Body of pancreas (tissue), 4 donors: ENCODE measurements at regions not wholly inside any gene's neighbourhood (a gene's known extent, or its start where the extent isn't known, plus 50 kb on each side); places are given as distances from the start of the nearest gene placed in this dataset.

ENCODE experiments used
- ATAC-seq: fragments of 150-250 bp; one replicate; pipeline ENCODE4 v1.9.1; 2016
- DNase-seq, 4 donors: peaks; one replicate each; pipeline ENCODE4 v3.0.0-alpha.2; 2019
- H3K27ac ChIP-seq, 4 donors: fragments of 200-600 bp; sonication (generic); 1 replicate in 3 of 4; 2 replicates in 1 of 4; pipeline versions ENCODE4 v1.5.1 to v1.6.1; 2016 to 2019; ENCODE audit warnings: mild to moderate bottlenecking in 1 of 4, mixed read lengths in 1 of 4, moderate library complexity in 1 of 4
- H3K27me3 ChIP-seq, 2 donors: fragments of 200-600 bp; sonication (generic); one replicate each; pipeline ENCODE4 v1.6.0; 2016; ENCODE audit warnings: mild to moderate bottlenecking in 1 of 2
- H3K36me3 ChIP-seq, 2 donors: fragments of 200-600 bp; sonication (generic); replicated peaks in 1 of 2; 2 replicates each; pipeline ENCODE4 v1.5.1; 2016; ENCODE audit warnings: low read depth in 2 of 2; ENCODE audit not compliant: insufficient read depth in 1 of 2
- H3K4me1 ChIP-seq: fragments of 200-600 bp; sonication (generic); one replicate; pipeline ENCODE4 v1.6.0; 2016
- H3K4me3 ChIP-seq, 2 donors: fragments of 200-600 bp; sonication (generic); 1 replicate in 1 of 2; 2 replicates in 1 of 2; pipeline ENCODE4 v1.5.1; 2016 to 2019
- H3K9me3 ChIP-seq, 3 donors: fragments of 200-600 bp; sonication (generic); 1 replicate in 2 of 3; 2 replicates in 1 of 3; pipeline ENCODE4 v1.5.1; 2016
- POLR2A ChIP-seq, 3 donors: fragments of 450-650 bp; IDR thresholded peaks; one replicate each; pipeline ENCODE4 v1.6.1; 2016; ENCODE audit warnings: antibody characterized with exemption in 3 of 3, mild to moderate bottlenecking in 2 of 3
- WGBS, 2 donors: methylation state at CpG; one replicate each; pipeline ENCODE4 v1.1.5; 2017; 5-methylcytosine and 5-hydroxymethylcytosine counted together
- intact Hi-C: fragments of 100-400 bp; cut with DNase I; formaldehyde crosslinking; loops from one replicate; pipeline ENCODE4 v1.15.1; 2023
- TF ChIP-seq, protein P1 (sequence below), 7 experiments: fragments of 450-650 bp in 4 of 7; fragments of 200-600 bp in 3 of 7; sonication (generic) in 3 of 7; IDR thresholded peaks; one replicate each; pipeline ENCODE4 v1.5.1; 2016 to 2019; ENCODE audit warnings: antibody characterized with exemption in 7 of 7

DNA sequence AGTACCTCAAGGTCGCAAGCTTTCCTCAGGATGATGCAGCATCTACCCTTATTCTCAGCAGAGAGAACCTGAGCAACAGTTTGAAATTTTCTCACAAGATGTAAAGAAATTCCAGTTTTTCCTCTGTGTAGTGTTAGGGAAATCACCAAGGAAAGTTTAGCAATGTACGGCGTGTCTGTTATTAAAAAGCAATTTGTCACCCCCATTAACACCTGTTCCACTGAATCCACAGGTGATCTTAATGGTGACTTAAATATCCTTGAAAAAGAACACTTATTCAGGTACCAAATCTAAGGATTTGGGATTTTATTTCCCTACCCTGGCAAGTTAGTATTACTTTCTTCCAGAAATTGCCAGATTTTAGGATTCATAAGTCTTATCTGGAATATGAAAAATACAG, 77.9 kb upstream of the ATP10B start:
- no peak for TF ChIP-seq POLR2A (IDR thresholded peaks at IDR 0.05)
- TF ChIP-seq, protein P1, sequence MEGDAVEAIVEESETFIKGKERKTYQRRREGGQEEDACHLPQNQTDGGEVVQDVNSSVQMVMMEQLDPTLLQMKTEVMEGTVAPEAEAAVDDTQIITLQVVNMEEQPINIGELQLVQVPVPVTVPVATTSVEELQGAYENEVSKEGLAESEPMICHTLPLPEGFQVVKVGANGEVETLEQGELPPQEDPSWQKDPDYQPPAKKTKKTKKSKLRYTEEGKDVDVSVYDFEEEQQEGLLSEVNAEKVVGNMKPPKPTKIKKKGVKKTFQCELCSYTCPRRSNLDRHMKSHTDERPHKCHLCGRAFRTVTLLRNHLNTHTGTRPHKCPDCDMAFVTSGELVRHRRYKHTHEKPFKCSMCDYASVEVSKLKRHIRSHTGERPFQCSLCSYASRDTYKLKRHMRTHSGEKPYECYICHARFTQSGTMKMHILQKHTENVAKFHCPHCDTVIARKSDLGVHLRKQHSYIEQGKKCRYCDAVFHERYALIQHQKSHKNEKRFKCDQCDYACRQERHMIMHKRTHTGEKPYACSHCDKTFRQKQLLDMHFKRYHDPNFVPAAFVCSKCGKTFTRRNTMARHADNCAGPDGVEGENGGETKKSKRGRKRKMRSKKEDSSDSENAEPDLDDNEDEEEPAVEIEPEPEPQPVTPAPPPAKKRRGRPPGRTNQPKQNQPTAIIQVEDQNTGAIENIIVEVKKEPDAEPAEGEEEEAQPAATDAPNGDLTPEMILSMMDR (IDR thresholded peaks at IDR 0.05): no peak
- no peaks in the 10 kb centered on the region for H3K36me3 ChIP-seq
- ATAC-seq: no peak
- no peaks in the 10 kb centered on the region for H3K27me3 ChIP-seq
- WGBS, 2 donors: 79 to 82% methylated on average over 3 of the region's 3 CpGs
- no peaks in the 10 kb centered on the region for H3K9me3 ChIP-seq
- DNase-seq: no peak
- peaks cover 55% of the 10 kb centered on the region for H3K4me1 ChIP-seq
- H3K27ac ChIP-seq: no peak overlapping the region
- intact Hi-C loops: no loop called here
- H3K4me3 ChIP-seq: no peak overlapping the region

DNA sequence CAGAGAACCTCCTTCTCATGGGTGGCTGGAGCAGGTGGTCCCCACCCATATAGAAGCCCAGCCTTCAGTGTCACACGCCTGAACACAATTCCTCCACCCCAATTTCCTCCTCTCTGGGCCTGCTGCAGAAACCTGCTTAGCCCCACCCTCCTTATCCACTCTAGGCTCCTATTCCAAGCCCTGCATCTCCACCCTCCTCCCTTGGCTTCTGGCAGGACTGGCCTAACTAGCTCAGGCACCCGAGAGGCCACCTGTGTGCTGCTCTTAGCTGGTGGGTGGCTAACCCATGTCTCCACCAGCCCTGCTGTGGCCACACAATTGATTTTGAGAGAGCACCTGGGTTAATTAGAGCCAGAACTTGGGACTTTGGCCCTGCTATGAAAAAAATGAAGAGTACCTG, 77.3 kb upstream of the ATP10B start:
- DNase-seq: peak in 2 of 4 donors; percentile 24 to 27

DNA sequence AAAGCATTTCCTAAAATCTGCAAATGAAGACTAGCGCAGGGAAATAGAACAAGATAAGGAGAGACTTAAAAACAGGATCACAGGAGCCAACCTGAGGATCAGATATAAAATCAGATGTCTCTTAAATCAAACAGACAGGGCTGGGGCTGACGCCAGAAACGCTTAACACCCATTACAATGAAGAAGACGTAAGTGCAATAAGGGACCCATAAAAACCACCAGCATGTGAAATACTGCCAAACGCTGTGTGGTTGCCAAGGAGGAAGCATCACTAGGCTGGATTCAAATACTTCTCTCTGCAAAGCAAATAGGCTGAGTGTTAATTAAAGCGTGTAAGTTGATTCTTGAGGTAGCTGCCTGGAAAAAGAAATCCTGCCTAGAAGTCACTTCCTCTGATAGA, 74.4 kb upstream of the ATP10B start:
- H3K4me1 ChIP-seq: peaks cover 87% of the 10 kb centered on the region
- H3K27ac ChIP-seq: peak overlapping the region in 3 of 4 donors; percentile 83 to 85 (median 84)
- no peak for TF ChIP-seq POLR2A (IDR thresholded peaks at IDR 0.05)
- TF ChIP-seq, protein P1 (IDR thresholded peaks at IDR 0.05): no peak
- no peaks in the 10 kb centered on the region for H3K27me3 ChIP-seq
- H3K4me3 ChIP-seq: no peak overlapping the region
- ATAC-seq (no peak), DNase-seq (peak; percentile 41 to 60 (median 54))
- no peaks in the 10 kb centered on the region for H3K9me3 ChIP-seq
- WGBS, 2 donors: 11 to 13% methylated on average over 6 of the region's 6 CpGs
- no peaks in the 10 kb centered on the region for H3K36me3 ChIP-seq
- intact Hi-C loops: no loop called here

More for the DNA sequence above, 77.3 kb upstream of the ATP10B start:
- WGBS, 2 donors: 45 to 59% methylated on average over 2 of the region's 2 CpGs
- Histone ChIP-seq H3K9me3 (no peaks in the 10 kb centered on the region), H3K27me3 (no peaks in the 10 kb centered on the region), H3K27ac (no peak overlapping the region), H3K4me1 (peaks cover 60% of the 10 kb centered on the region), H3K36me3 (no peaks in the 10 kb centered on the region), H3K4me3 (no peak overlapping the region)
- ATAC-seq: no peak
- TF ChIP-seq POLR2A (IDR thresholded peaks at IDR 0.05): no peak
- TF ChIP-seq, protein P1 (IDR thresholded peaks at IDR 0.05): no peak
- intact Hi-C loops: no loop called here

DNA sequence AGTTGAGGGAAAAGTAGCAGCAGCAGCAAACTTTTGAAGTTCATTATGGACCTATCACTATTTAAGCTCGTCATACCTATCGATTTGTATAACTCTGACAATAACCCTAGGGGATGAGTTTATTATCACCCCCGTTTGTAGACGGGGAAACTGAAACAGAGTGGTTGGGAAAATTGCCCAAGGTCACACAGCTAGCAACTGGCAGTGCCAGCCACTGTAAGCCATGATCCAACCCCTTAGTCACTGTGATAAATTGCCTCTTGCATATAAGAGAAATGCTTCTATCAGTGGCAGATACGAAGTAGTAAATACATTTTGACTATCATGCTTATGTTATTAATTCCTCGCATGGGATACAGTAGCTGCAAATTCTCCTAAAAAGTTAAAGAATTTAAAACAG, 73.3 kb upstream of the ATP10B start:
- intact Hi-C loops: no loop called here
- Histone ChIP-seq H3K36me3 (no peaks in the 10 kb centered on the region), H3K27ac (peak overlapping the region; percentile 82 to 85 (median 84)), H3K9me3 (no peaks in the 10 kb centered on the region), H3K27me3 (no peaks in the 10 kb centered on the region), H3K4me3 (no peak overlapping the region), H3K4me1 (peaks cover 82% of the 10 kb centered on the region)
- DNase-seq (peak; percentile 57 to 66 (median 62)), ATAC-seq (peak; percentile 20)
- 9 to 31% methylated on average over 6 of the region's 6 CpGs for WGBS, 2 donors
- no peak for TF ChIP-seq POLR2A (IDR thresholded peaks at IDR 0.05)
- TF ChIP-seq, protein P1 (IDR thresholded peaks at IDR 0.05): no peak

DNA sequence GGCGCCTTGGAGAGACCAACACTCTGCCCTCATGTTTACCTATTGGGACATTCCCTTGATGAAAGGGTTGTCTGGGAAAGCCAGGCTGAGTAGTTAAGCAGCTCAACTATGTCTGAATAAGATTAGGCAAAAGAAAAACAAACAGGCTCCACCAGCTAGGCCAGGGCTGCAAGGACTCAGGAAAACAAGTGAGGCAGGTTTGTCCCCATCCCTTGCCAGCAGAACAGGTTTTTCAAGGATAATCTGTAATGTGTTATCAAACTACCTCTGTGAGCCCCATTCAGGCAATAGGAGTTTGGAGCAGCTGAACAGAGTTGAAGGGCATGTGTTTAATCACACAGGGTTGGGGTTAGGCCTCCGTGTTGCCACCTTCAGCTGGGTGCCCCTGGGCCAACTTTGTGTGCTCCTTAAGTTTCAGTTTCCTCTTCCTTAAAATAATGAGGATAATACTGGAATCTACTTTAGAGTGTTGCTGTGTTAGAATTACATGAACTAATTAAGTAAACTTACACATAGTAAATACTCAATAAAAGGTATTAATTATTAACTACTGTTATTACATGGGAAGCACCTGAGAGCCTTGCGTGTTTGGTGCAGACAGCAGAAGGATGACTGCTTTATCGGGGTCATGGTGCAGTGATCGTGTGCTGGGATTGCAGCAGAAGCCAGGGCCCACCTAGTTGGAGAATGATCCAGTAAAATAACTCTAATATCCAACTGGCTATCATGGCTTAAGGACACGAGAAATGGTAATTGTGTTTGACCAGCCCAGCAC, 72.1 kb upstream of the ATP10B start:
- Histone ChIP-seq H3K36me3 (no peaks in the 10 kb centered on the region), H3K27me3 (no peaks in the 10 kb centered on the region), H3K27ac (peak overlapping the region; percentile 82 to 85 (median 84)), H3K4me3 (no peak overlapping the region), H3K9me3 (no peaks in the 10 kb centered on the region), H3K4me1 (peaks cover 75% of the 10 kb centered on the region)
- peak in 1 of 3 donors; percentile 24 for TF ChIP-seq POLR2A (IDR thresholded peaks at IDR 0.05)
- TF ChIP-seq, protein P1 (IDR thresholded peaks at IDR 0.05): peak in 1 of 7 experiments; percentile 8
- WGBS, 2 donors: 13 to 15% methylated on average over 6 of the region's 6 CpGs
- intact Hi-C loops: no loop called here
- DNase-seq (peak; percentile 91 to 97 (median 96)), ATAC-seq (peak; percentile 96)
